Gastroesophageal sphincter (tissue), 4 donors: ENCODE measurements at regions not wholly inside any gene's neighbourhood (a gene's known extent, or its start where the extent isn't known, plus 50 kb on each side); places are given as distances from the start of the nearest gene placed in this dataset.

Source experiments
- ATAC-seq: fragments of 150-250 bp; one replicate; pipeline ENCODE4 v1.9.1; 2016; ENCODE audit warnings: mild to moderate bottlenecking, moderate library complexity
- H3K27ac ChIP-seq, 4 donors: fragments of 200-600 bp; sonication (generic) in 3 of 4; 1 replicate in 3 of 4; 2 replicates in 1 of 4; pipeline ENCODE4 v1.5.1; 2016 to 2019
- H3K27me3 ChIP-seq: fragments of 200-600 bp; sonication (generic); one replicate; pipeline ENCODE4 v1.5.1; 2019
- H3K36me3 ChIP-seq, 2 donors: fragments of 200-600 bp; sonication (generic); one replicate each; pipeline ENCODE4 v1.5.1; 2019; ENCODE audit warnings: control low read depth in 1 of 2
- H3K4me1 ChIP-seq, 3 donors: fragments of 200-600 bp; sonication (generic); 1 replicate in 2 of 3; 2 replicates in 1 of 3; pipeline ENCODE4 v1.5.1; 2016 to 2019; ENCODE audit warnings: control low read depth in 2 of 3
- H3K4me3 ChIP-seq, 2 donors: fragments of 200-600 bp; sonication (generic); one replicate each; pipeline ENCODE4 v1.5.1; 2019; ENCODE audit warnings: mild to moderate bottlenecking in 1 of 2, moderate library complexity in 1 of 2
- H3K9me3 ChIP-seq, 3 donors: fragments of 200-600 bp; sonication (generic); one replicate each; pipeline ENCODE4 v1.5.1; 2017 to 2019; ENCODE audit warnings: control low read depth in 2 of 3
- EP300 ChIP-seq: sonication (generic); formaldehyde crosslinking; IDR thresholded peaks from one replicate; pipeline ENCODE4 v1.6.1; 2017; ENCODE audit warnings: antibody characterized with exemption, mild to moderate bottlenecking
- POLR2A ChIP-seq, 2 donors: fragments of 450-650 bp; IDR thresholded peaks; one replicate each; pipeline ENCODE4 v1.6.1; 2017; ENCODE audit warnings: antibody characterized with exemption in 2 of 2, mild to moderate bottlenecking in 2 of 2, moderate library complexity in 1 of 2
- POLR2AphosphoS5 ChIP-seq: sonication (generic); formaldehyde crosslinking; IDR thresholded peaks from one replicate; pipeline ENCODE4 v1.6.1; 2017; ENCODE audit warnings: antibody characterized with exemption
- WGBS, 2 donors: methylation state at CpG; one replicate each; pipeline ENCODE4 v1.1.5; 2018; ENCODE audit warnings: low coverage in 1 of 2; 5-methylcytosine and 5-hydroxymethylcytosine counted together
- TF ChIP-seq, protein P1 (sequence below), 4 experiments: fragments of 200-600 bp in 2 of 4; fragments of 450-650 bp in 2 of 4; sonication (generic) in 1 of 4; IDR thresholded peaks; one replicate each; pipeline ENCODE4 v1.5.1; 2017 to 2019; ENCODE audit warnings: antibody characterized with exemption in 4 of 4, mild to moderate bottlenecking in 2 of 4, moderate library complexity in 2 of 4

DNA sequence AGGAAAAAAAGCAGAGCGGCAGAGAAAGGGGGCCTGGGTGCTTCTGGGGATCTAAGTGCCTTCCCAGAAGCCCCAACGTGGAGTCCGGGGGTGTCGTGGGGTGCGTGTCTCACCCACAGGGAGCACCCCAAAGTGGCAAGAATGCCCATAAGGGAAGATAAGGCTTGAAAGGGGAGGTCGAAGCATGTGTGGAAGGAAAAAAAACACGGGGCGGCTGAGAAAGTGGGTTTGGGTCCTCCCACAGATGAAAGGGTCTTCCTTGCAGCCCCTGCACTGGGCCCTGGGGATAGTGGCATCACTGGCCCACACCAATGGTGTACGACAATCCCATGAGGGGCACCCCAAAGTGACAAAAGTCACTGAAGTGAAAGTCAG is 275.5 kb downstream of the ALG10 start:
- WGBS, 2 donors: 59 to 69% methylated on average over 8 to 9 of the region's 9 CpGs
- no peaks in the 10 kb centered on the region for H3K36me3 ChIP-seq
- no peak overlapping the region for H3K27ac ChIP-seq
- H3K9me3 ChIP-seq: peaks cover 0 to 46% (median 0%) of the 10 kb centered on the region in 3 donors
- H3K27me3 ChIP-seq: peaks cover 58% of the 10 kb centered on the region
- H3K4me1 ChIP-seq: no peaks in the 10 kb centered on the region
- TF ChIP-seq POLR2AphosphoS5 (no peak), POLR2A (IDR thresholded peaks at IDR 0.05) (no peak), EP300 (no peak)
- TF ChIP-seq, protein P1, sequence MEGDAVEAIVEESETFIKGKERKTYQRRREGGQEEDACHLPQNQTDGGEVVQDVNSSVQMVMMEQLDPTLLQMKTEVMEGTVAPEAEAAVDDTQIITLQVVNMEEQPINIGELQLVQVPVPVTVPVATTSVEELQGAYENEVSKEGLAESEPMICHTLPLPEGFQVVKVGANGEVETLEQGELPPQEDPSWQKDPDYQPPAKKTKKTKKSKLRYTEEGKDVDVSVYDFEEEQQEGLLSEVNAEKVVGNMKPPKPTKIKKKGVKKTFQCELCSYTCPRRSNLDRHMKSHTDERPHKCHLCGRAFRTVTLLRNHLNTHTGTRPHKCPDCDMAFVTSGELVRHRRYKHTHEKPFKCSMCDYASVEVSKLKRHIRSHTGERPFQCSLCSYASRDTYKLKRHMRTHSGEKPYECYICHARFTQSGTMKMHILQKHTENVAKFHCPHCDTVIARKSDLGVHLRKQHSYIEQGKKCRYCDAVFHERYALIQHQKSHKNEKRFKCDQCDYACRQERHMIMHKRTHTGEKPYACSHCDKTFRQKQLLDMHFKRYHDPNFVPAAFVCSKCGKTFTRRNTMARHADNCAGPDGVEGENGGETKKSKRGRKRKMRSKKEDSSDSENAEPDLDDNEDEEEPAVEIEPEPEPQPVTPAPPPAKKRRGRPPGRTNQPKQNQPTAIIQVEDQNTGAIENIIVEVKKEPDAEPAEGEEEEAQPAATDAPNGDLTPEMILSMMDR (IDR thresholded peaks at IDR 0.05): no peak
- ATAC-seq: no peak
- H3K4me3 ChIP-seq: no peak overlapping the region

DNA sequence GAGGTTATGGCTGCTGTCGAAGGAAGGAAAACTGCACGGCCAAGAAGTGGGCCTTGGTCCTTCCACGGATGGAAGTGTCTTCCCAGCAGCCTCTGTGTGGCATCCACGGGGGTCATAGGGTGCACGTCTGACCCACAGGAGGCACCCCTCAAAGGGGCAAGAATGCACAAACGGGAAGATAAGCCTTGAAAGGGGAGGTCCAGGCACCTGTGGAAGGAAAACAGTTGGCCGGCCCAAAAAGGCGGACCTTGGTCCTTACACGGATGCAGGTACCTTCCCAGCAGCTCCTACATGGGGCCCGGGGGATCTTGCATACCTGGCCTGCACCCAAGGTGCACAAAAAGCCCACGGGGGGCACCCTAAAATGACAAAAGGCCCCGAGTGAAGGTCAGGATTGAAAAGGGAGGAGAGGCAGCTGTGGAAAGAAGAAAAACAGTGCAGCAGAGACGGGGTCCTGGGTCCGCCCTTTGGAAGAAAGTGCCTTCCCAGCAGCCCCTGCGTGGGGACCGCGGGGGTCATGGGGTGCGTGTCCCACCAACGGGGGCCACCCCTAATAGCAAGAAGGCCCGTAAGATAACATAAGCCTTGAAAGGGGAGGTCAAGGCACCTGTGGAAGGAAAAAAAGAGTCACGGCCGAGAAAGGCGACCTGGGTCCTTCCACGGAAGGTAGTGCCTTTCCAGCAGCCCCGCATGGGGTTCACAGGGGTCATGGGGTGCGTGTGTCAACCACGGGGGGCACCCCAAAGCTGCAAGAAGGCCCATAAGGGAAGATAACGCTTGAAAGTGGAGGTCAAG is 276.1 kb downstream of the ALG10 start:
- ATAC-seq: no peak
- 67 to 79% methylated on average over 13 to 19 of the region's 28 CpGs for WGBS, 2 donors
- Histone ChIP-seq H3K9me3 (peaks cover 0 to 51% (median 0%) of the 10 kb centered on the region in 3 donors), H3K27ac (no peak overlapping the region), H3K27me3 (peaks cover 58% of the 10 kb centered on the region), H3K4me1 (no peaks in the 10 kb centered on the region), H3K4me3 (no peak overlapping the region), H3K36me3 (no peaks in the 10 kb centered on the region)
- TF ChIP-seq, protein P1 (IDR thresholded peaks at IDR 0.05): no peak
- TF ChIP-seq EP300 (no peak), POLR2A (IDR thresholded peaks at IDR 0.05) (no peak), POLR2AphosphoS5 (no peak)

DNA sequence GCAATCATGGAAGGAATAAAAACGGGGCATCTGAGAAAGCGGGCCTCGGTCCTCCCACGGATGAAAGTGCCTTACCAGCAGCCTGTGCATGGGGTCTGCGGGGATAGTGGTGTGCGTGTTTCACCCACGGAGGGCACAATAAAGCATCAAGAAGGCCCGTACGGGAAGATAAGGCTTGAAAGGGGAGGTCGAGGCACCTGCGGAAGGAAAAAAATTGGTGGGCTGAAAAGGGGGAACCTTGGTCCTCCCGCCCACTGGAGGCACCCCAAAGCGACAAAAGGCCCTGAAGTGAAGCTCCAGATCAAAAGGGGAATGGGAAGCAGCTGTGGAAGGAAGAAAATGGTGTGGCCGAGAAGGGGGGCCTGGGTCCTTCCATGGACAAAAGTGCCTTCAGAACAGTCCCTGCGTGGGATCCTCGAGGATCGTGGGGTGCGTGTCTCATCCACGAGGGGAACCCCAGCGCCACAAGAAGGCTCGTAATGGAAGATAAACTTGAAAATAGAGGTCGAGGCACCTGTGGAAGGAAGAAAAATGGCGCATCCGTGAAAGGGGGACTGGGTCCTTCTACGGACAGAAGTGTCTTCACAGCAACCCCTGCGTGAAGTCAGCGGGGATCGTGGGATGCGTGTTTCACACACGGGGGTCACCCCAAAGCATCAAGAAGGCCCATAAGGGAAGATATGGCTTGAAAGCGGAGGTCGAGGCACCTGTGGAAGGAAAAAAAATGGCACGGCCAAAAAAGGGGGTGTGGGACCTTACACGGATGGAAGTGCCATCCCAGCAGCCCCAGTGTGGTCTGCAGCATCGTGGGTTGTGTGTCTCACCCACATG is 276.9 kb downstream of the ALG10 start:
- TF ChIP-seq POLR2AphosphoS5: no peak
- TF ChIP-seq, protein P1 (IDR thresholded peaks at IDR 0.05): no peak
- no peak for TF ChIP-seq EP300
- TF ChIP-seq POLR2A (IDR thresholded peaks at IDR 0.05): no peak
- 69% methylated on average over 14 to 35 of the region's 35 CpGs for WGBS, 2 donors
- Histone ChIP-seq H3K27me3 (peaks cover 61% of the 10 kb centered on the region), H3K27ac (no peak overlapping the region), H3K4me1 (no peaks in the 10 kb centered on the region), H3K9me3 (peaks cover 0 to 57% (median 0%) of the 10 kb centered on the region in 3 donors), H3K4me3 (no peak overlapping the region), H3K36me3 (no peaks in the 10 kb centered on the region)
- no peak for ATAC-seq

DNA sequence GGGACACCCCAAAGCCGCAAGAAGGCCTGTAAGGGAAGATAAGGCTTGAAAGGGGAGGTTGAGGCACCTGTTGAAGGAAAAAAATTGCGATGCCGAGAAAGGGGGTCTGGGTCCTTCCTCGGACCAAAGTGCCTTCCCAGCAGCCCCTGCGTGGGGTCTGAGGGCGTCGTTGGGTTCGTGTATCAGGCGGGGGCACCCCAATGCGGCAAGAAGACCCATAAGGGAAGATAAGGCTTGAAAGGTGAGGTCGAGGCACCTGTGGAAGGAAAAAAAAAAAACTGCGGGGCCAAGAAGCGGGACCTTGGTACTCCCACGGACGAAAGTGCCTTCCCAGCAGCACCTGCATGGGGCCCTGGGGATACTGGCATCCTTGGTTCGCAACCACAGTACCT is 277.5 kb downstream of the ALG10 start:
- peaks cover 0 to 64% (median 0%) of the 10 kb centered on the region in 3 donors for H3K9me3 ChIP-seq
- H3K27ac ChIP-seq: no peak overlapping the region
- no peak for ATAC-seq
- TF ChIP-seq POLR2AphosphoS5 (no peak), EP300 (no peak), POLR2A (IDR thresholded peaks at IDR 0.05) (no peak)
- TF ChIP-seq, protein P1 (IDR thresholded peaks at IDR 0.05): no peak
- H3K4me3 ChIP-seq: no peak overlapping the region
- H3K27me3 ChIP-seq: peaks cover 61% of the 10 kb centered on the region
- no peaks in the 10 kb centered on the region for H3K4me1 ChIP-seq
- WGBS, 2 donors: 65 to 76% methylated on average over 10 to 12 of the region's 16 CpGs
- H3K36me3 ChIP-seq: no peaks in the 10 kb centered on the region
